SK-N-SH treated with all-trans-retinoic acid at 6 μM for 48 hours (cell line): ENCODE measurements at regions not wholly inside any gene's neighbourhood (a gene's known extent, or its start where the extent isn't known, plus 50 kb on each side); places are given as distances from the start of the nearest gene placed in this dataset.

Source experiments
- GLIS3 ChIP-seq: fragments of 250-450 bp; sonication (Bioruptor Pico); IDR thresholded peaks from 2 replicates; pipeline ENCODE4 v1.5.0; 2020; ENCODE audit warnings: mild to moderate bottlenecking, moderate library complexity
- OSR1 ChIP-seq: fragments of 250-450 bp; sonication (Bioruptor Pico); IDR thresholded peaks from 2 replicates; pipeline ENCODE4 v1.8.0; 2022; ENCODE audit warnings: moderate library complexity, mild to moderate bottlenecking, inconsistent platforms
- PPARA ChIP-seq: fragments of 250-450 bp; sonication (Bioruptor Pico); IDR thresholded peaks from 2 replicates; pipeline ENCODE4 v1.5.0; 2020; ENCODE audit warnings: mild to moderate bottlenecking, borderline replicate concordance
- RARB ChIP-seq: fragments of 250-450 bp; sonication (Bioruptor Pico); IDR thresholded peaks from 2 replicates; pipeline ENCODE4 v1.8.0; 2021; ENCODE audit warnings: mild to moderate bottlenecking, moderate library complexity
- SNAI2 ChIP-seq: fragments of 250-450 bp; sonication (Bioruptor Pico); IDR thresholded peaks from 2 replicates; pipeline ENCODE4 v1.5.0; 2020; ENCODE audit warnings: mild to moderate bottlenecking, moderate library complexity
- ZFP3 ChIP-seq: fragments of 250-450 bp; sonication (Bioruptor Pico); IDR thresholded peaks from 2 replicates; pipeline ENCODE4 v1.5.0; 2020; ENCODE audit warnings: mild to moderate bottlenecking, moderate library complexity
- ZFP30 ChIP-seq: fragments of 450-650 bp; formaldehyde crosslinking; IDR thresholded peaks from 2 replicates; pipeline ENCODE4 v1.5.0; 2022; ENCODE audit warnings: mild to moderate bottlenecking, moderate library complexity
- ZNF70 ChIP-seq: fragments of 450-650 bp; formaldehyde crosslinking; IDR thresholded peaks from 2 replicates; pipeline ENCODE4 v1.5.0; 2020; ENCODE audit warnings: mild to moderate bottlenecking, moderate library complexity
- TF ChIP-seq, protein P1 (sequence below): fragments of 250-450 bp; sonication (Bioruptor Pico); IDR thresholded peaks from 2 replicates; pipeline ENCODE4 v1.8.0; 2021; ENCODE audit warnings: low read depth, mild to moderate bottlenecking, moderate library complexity, borderline replicate concordance
- TF ChIP-seq, protein P2 (sequence below): fragments of 250-450 bp; sonication (Bioruptor Pico); IDR thresholded peaks from 2 replicates; pipeline ENCODE4 v1.5.0; 2020; ENCODE audit warnings: mild to moderate bottlenecking, moderate library complexity
- TF ChIP-seq, protein P3 (sequence below): fragments of 250-450 bp; sonication (Bioruptor Pico); IDR thresholded peaks from 2 replicates; pipeline ENCODE4 v1.5.1; 2020; ENCODE audit warnings: low read depth, mild to moderate bottlenecking, moderate library complexity
- TF ChIP-seq, protein P4 (sequence below): fragments of 250-450 bp; sonication (Bioruptor Pico); IDR thresholded peaks from 2 replicates; pipeline ENCODE4 v1.8.0; 2020; ENCODE audit warnings: mild to moderate bottlenecking, moderate library complexity, borderline replicate concordance

DNA sequence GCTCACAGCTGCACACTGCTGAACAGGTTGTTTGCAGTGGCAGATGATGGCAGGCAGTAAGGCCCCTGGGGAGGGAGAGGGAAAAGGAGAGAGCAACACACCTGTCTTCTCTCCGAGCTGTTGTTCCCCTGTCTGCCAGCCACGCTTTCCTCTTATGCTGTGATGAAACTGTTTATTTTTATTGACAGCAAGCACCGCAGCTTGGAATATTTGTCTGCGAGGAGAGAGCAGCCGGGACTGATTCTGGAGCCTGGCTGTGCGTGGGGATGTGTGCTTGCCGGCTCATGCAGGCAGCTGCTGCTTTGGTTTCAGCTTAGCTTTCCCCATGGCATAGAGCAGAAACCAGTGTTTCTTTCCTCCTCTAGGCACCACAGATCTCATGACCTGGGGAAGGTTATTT is 58.7 kb upstream of the KCNA5 start:
- no peak for TF ChIP-seq ZFP3 (CRISPR knock-in tag)
- TF ChIP-seq, protein P1, sequence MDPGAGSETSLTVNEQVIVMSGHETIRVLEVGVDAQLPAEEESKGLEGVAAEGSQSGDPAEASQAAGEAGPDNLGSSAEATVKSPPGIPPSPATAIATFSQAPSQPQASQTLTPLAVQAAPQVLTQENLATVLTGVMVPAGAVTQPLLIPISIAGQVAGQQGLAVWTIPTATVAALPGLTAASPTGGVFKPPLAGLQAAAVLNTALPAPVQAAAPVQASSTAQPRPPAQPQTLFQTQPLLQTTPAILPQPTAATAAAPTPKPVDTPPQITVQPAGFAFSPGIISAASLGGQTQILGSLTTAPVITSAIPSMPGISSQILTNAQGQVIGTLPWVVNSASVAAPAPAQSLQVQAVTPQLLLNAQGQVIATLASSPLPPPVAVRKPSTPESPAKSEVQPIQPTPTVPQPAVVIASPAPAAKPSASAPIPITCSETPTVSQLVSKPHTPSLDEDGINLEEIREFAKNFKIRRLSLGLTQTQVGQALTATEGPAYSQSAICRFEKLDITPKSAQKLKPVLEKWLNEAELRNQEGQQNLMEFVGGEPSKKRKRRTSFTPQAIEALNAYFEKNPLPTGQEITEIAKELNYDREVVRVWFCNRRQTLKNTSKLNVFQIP (CRISPR knock-in tag) = no peak
- no peak for TF ChIP-seq SNAI2 (CRISPR knock-in tag)
- TF ChIP-seq GLIS3 (CRISPR knock-in tag) = no peak
- no peak for TF ChIP-seq RARB (CRISPR knock-in tag)
- TF ChIP-seq OSR1 (CRISPR knock-in tag) = no peak
- TF ChIP-seq, protein P2, sequence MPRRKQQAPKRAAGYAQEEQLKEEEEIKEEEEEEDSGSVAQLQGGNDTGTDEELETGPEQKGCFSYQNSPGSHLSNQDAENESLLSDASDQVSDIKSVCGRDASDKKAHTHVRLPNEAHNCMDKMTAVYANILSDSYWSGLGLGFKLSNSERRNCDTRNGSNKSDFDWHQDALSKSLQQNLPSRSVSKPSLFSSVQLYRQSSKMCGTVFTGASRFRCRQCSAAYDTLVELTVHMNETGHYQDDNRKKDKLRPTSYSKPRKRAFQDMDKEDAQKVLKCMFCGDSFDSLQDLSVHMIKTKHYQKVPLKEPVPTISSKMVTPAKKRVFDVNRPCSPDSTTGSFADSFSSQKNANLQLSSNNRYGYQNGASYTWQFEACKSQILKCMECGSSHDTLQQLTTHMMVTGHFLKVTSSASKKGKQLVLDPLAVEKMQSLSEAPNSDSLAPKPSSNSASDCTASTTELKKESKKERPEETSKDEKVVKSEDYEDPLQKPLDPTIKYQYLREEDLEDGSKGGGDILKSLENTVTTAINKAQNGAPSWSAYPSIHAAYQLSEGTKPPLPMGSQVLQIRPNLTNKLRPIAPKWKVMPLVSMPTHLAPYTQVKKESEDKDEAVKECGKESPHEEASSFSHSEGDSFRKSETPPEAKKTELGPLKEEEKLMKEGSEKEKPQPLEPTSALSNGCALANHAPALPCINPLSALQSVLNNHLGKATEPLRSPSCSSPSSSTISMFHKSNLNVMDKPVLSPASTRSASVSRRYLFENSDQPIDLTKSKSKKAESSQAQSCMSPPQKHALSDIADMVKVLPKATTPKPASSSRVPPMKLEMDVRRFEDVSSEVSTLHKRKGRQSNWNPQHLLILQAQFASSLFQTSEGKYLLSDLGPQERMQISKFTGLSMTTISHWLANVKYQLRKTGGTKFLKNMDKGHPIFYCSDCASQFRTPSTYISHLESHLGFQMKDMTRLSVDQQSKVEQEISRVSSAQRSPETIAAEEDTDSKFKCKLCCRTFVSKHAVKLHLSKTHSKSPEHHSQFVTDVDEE (CRISPR knock-in tag) = no peak
- TF ChIP-seq, protein P3, sequence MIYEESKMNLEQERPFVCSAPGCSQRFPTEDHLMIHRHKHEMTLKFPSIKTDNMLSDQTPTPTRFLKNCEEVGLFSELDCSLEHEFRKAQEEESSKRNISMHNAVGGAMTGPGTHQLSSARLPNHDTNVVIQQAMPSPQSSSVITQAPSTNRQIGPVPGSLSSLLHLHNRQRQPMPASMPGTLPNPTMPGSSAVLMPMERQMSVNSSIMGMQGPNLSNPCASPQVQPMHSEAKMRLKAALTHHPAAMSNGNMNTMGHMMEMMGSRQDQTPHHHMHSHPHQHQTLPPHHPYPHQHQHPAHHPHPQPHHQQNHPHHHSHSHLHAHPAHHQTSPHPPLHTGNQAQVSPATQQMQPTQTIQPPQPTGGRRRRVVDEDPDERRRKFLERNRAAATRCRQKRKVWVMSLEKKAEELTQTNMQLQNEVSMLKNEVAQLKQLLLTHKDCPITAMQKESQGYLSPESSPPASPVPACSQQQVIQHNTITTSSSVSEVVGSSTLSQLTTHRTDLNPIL (CRISPR knock-in tag) = no peak
- TF ChIP-seq ZFP30 (CRISPR knock-in tag) = no peak
- TF ChIP-seq ZNF70 (CRISPR knock-in tag) = no peak
- TF ChIP-seq PPARA (CRISPR knock-in tag) = no peak
- TF ChIP-seq, protein P4, sequence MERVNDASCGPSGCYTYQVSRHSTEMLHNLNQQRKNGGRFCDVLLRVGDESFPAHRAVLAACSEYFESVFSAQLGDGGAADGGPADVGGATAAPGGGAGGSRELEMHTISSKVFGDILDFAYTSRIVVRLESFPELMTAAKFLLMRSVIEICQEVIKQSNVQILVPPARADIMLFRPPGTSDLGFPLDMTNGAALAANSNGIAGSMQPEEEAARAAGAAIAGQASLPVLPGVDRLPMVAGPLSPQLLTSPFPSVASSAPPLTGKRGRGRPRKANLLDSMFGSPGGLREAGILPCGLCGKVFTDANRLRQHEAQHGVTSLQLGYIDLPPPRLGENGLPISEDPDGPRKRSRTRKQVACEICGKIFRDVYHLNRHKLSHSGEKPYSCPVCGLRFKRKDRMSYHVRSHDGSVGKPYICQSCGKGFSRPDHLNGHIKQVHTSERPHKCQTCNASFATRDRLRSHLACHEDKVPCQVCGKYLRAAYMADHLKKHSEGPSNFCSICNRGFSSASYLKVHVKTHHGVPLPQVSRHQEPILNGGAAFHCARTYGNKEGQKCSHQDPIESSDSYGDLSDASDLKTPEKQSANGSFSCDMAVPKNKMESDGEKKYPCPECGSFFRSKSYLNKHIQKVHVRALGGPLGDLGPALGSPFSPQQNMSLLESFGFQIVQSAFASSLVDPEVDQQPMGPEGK (CRISPR knock-in tag) = no peak
